SH-SY5Y (cell line): ENCODE measurements at regions not wholly inside any gene's neighbourhood (a gene's known extent, or its start where the extent isn't known, plus 50 kb on each side); places are given as distances from the start of the nearest gene placed in this dataset.

Source experiments
- GATA2 ChIP-seq: IDR thresholded peaks from 2 replicates; pipeline ENCODE4 v1.6.1; 2011; ENCODE audit warnings: mild to moderate bottlenecking, low read depth, low read length
- GATA3 ChIP-seq: IDR thresholded peaks from 2 replicates; pipeline ENCODE4 v1.6.1; 2011; ENCODE audit warnings: low read depth, mild to moderate bottlenecking, low read length, moderate library complexity

DNA sequence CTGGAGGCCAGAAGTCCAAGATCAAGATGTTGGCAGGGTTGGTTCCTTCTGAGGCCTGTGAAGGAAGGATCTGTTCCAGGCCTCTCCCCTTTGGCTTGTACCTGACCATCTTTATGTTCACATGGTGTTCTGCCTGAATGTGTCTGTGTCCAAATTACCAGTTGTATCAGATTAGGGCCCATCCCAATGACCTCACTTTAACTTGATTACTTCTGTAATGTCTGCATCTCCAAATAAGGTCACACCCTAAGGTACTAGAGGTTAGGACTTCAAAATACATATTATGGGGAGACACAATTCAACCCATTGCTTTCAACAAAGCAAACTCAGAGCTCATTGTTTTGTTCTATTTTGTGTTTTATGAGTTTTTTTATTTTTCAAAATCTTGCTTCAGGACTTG, 75.7 kb downstream of the TNFAIP3 start:
- TF ChIP-seq GATA2 (no peak), GATA3 (no peak)
